NCI-H526 (cell line): ENCODE measurements at regions not wholly inside any gene's neighbourhood (a gene's known extent, or its start where the extent isn't known, plus 50 kb on each side); places are given as distances from the start of the nearest gene placed in this dataset.
"Not testable (repeated sequence)": the region's sequence is repeated elsewhere in the genome, so short reads cannot be mapped to it uniquely, and the experiment has no call there.

Source experiments
- DNase-seq, 2 experiments: peaks; one replicate each; lab custom pipeline; 2025; lab: John Stamatoyannopoulos, UW

- DNase-seq, result no peak
Measured at GRCh38 chr10:78649429-78649828, 419.3 kb upstream of the ZMIZ1 start.

DNA sequence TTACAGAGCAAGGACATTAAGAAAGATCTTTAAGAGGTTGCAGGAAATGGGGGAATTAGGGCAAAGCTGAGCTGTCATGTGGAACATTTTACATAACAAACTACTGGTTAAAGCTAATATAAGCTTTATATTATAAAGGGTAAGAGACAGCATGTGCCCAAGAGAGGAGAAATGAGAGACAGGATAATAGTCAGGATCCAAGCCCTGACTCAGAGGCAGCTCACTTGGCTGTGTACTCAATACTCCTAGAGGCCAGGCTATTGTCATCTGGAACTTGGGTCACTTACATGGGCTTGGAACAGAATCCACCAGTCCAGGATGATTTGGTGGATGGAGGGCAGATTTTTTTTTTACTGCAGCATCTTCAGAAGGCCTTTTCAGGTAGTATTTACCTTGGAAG, 418.6 kb upstream of the ZMIZ1 start:
- DNase-seq, result no peak

DNA sequence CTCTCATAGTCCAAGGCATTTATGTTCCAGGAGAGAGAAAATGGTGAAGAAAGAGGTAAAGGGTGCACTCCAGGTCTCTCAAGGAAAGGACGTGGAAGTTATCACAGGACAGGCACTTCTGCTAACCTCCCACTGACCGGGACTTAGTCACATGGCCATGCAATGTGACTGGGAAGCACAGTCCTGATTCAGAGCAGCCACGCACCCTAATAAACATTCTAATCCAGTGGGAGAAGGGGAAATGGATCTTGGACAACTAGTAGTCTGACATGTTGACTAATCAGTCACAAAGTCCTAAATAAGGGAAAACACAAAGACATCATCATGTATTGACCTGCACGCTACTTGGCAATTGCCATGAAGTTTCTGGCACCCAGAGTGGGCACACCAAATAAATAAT, 417.5 kb upstream of the ZMIZ1 start:
- DNase-seq, result no peak

GRCh38 chr10:78653555-78653954, 415.2 kb upstream of the ZMIZ1 start:
- DNase-seq, result no peak

DNA sequence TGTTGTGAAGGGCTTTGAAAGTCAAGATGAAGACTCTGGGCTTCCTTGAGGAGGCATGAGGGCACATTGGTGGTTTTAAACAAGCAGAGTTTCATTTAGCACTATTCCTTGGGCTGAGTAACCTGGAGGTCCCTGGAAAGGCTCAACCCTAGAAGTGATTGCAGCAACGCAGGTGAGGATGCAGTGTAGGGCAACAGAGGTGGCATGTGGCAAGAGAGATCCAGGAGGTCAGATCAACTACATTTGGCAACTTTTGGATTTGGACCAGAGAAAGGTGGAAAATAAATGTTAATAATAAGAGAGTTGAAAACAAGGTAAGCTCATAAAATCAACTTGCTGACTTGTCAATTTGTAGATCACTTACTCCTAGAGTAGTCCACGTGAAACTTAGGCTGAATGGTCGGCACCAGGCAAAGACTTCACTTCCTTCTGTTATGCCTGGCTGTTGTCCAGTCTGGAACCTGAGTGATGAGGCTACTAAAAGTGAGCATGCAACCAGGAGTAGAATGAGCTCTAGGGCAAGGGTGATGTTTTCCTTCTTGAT, 414.6 kb upstream of the ZMIZ1 start:
- DNase-seq, result no peak

DNA sequence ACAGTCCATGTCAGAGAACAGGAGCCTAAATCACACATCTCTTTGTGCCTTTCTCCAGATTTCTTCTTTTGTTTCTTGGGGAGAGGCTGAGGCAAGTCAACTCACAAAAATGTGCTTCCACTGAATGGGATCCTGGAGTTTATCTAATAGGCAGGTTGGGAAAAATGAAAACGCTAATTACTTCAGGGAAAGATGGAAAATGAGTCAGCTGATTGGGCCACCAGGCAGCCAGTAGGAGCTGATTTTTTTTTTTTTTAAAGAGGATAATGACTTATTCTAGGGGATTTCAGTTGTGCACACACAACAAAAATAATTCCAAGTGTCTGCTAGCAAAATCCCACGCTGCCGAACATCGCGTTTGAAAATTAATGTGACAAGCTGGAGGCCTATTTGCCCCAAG, 412.8 kb upstream of the ZMIZ1 start:
- no peak for DNase-seq

- peak; percentile 61 to 80 for DNase-seq
Measured at GRCh38 chr10:78656417-78657162, 412.2 kb upstream of the ZMIZ1 start.

DNA sequence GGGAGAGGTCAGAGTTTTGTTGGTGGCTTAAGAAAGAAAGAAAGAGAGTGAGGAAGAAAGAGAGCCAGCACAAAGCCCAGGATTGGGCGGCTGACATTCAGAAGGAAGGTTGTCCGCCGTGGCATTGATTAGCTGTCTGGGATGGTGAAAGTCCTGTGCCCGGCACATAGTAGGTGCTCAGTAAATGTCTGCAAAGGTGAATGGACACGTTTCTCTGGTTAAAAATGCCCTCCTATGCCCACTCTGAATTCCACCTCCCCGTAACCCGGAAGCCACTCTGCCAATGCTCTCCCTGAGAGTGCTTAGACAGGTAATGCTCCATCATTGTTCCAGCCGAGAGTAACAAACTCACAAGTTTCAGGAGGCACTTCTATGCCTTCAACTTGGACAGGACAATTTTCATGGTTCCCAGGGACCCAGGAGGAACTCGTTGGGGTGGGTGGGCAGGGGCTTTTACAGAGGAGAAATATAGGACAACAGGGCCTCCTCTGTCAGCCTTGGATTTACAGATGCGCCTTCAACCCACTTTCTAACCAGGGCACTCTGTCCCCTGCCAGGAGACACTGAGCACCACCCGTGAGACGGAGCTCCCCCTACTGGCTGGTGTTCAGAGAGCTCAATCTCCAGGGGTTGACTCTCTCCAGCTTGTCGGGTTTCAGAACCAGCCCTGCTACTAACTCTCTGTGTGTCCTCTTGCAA, 411.5 kb upstream of the ZMIZ1 start:
- DNase-seq, result peak; percentile 74 to 91

GRCh38 chr10:78657862-78658165, 411.0 kb upstream of the ZMIZ1 start:
- DNase-seq, result peak in 1 of 2 experiments; percentile 30

DNA sequence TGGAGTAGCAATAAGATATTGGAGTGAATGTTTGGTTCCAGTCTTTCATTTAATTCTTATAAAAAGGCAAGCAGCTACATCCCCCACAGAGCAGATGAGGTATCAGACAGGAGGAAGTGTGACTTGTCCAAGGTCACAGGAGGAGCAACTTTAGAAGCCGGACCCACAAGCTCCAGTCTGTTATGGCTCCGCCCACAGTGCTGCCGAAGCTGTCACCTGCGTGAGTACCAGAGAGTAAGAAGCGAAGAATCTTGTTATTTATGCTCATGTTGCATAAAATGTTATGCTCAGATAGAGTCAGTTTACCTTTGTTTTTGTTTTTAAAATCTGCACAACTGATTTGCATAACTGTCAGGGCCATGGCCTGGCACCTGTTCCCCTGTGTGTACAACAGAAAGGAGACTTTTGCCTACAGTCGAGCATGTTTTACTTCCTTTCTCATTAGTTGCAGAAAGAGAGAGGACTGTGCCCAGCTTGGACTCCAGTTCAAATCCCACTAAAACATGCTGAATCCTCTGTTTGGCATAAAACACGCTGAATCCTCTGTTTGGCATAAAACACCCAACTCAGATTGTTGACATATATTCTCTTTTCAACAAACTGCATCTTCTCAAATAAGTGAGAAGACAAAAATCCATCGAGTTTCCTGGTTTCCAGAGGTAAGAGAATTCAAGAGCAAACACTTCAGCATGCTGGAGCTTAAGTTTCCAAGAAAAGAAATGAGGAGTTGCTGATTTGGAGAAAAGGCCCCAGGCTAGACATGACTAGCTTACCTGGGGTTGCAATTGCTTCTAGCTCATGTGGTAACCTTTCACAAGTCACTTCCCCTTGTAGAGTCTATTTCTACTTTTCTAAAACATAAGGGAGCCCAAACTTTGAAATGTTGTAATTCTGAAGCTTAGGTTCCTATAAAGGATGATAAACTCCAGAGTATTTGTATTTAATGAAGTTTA, 409.8 kb upstream of the ZMIZ1 start:
- DNase-seq, result peak; percentile 88 to 93

- DNase-seq, result peak; percentile 91 to 96
Measured at GRCh38 chr10:78659598-78659967, 409.2 kb upstream of the ZMIZ1 start.

GRCh38 chr10:78660446-78661106, 408.2 kb upstream of the ZMIZ1 start:
- DNase-seq, result no peak

DNA sequence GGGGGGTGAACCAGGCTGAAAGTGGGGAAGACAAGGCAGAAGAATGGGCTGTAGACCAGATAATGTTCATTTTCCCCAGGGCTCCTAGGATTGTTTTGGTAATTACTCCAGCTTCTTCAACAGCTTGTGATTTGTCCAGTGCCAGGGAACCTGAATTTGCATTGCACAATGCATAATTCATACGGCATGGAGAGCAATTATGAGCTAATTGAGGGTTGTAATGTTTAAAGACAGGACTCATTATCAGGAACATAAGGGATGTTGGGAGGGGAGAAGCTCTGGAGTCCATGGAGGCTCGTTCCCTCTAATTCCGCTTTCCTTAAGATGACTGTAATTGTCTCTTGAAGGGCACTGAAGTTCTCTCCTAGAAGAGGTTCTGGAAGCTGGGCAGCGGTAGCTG, 405.0 kb upstream of the ZMIZ1 start:
- DNase-seq, result peak; percentile 53 to 70

GRCh38 chr10:78664929-78665553, 403.7 kb upstream of the ZMIZ1 start:
- DNase-seq, result peak; percentile 93 to 94

DNA sequence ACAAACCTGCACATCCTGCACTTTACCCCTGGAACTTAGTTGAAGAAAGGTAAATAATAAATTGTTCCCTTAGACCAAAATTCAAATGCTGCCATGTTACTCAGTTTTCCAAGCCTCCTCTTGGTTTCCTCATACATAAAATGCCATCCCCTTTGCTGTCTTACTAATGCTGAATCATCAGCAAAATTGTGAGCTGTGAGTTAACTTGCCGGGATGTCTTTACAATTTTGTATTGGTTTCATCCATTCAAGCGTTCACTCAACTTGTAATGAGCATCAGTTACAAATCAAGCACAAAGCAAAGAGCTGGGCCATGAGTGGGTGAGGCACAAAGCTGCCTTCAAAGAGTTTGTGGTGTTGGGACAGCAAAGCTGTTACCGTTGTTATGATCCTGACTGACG, 395.8 kb upstream of the ZMIZ1 start:
- no peak for DNase-seq

GRCh38 chr10:78681141-78681540, 387.6 kb upstream of the ZMIZ1 start:
- not testable (repeated sequence) for DNase-seq

DNA sequence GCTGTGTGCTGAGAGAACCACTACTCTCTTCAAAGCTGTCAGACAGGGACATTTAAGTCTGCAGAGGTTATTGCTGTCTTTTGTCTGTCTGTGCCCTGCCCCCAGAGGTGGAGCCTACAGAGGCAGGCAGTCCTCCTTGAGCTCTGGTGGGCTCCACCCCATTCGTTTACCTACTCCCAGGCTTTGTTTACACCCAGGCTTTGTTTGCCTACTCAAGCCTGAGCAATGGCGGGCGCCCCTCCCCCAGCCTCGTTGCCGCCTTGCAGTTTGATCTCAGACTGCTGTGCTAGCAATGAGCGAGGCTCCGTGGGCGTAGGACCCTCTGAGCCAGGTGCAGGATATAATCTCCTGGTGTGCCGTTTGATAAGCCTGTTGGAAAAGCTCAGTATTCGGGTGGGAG, 386.8 kb upstream of the ZMIZ1 start:
- not testable (repeated sequence) for DNase-seq

DNA sequence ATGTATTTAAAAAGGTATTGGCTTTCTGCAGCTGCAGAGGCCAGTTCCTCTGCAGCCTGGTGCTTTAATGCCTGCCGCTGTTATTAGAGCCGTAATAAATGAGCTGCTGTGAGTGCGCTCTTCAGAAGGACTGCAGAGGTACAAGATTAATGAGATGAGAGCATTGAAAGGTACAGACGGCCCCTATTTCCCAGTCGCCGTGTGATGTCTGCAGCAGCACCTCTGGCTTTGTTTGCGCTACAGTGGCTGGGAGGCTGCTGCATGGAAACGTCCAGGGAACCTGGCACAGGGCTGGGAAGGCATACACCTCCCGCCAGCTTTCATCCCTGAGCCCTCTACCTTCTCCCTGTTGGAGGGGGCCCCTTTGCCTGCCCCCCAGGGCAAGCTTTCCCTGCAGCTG, 383.8 kb upstream of the ZMIZ1 start:
- peak; percentile 18 to 64 for DNase-seq

DNA sequence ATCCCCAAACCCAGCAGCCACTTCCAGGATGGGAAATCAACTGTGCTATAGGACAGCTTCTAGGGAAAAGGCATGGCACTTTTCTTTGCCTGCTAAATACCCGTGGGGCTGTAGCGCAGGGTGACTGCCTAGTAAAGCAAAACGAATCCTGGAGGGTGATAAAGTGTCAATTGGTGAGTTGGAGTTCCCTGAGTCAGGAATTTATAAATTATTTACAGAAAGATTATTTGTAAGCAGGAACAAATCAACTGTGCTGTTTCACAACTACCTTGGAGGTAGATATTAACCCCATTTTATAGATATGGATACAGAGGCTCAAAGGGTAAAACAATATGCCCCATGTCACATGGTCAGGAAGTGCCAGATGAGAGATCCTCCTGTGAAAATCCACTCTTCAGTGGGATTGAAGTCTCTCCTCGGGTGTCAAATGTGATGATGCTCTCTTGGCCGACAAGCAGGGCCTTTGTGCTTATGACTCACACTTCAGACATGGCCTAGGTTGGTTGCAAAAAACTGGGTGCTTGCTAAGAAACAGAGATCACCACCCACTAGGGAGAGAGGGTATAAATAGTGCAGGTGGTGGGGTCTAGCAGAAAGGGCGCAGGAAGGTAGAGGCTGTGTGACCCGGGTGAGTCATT, 383.2 kb upstream of the ZMIZ1 start:
- no peak for DNase-seq

DNA sequence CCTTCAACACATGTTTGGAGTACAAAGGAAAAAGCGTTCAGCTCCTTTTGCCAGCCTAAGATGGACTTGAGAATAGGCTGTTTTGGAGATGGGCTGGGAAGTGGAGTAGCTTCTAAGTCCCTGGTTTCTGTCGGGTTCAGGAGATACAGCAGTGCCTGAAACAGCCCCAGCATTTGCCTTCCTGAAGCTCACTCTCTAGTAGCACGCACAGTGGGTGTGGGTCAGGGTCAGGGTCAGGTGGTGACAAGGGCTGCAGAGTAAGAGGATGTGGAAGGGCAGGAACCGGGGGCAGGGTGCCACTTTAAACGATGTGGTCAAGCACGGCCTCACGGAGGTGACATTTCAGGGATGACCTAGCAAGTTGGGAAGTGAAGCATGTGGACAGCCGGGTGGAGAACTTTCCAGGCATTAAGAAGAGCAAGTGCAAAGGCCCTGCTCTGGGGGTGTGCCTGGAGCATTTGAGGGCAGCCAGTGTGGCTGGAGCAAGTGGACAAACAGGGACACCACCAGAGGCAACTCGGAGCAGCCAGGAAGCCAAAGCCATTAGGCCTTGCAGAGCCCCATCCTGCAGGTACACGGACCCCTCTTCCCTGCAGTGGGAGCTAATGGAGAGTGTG, 382.2 kb upstream of the ZMIZ1 start:
- DNase-seq, result no peak
